ENCODE measurements at regions not wholly inside any gene's neighbourhood (a gene's known extent, or its start where the extent isn't known, plus 50 kb on each side); places are given as distances from the start of the nearest gene placed in this dataset.
"Not testable (repeated sequence)": the region's sequence is repeated elsewhere in the genome, so short reads cannot be mapped to it uniquely, and the experiment has no call there.

GRCh38 chr20:48025661-48026060, 240.4 kb upstream of the SULF2 start:
- Histone ChIP-seq H3K4me3 (no peak overlapping the region), H3K27ac (peak overlapping the region in 2 of 4 donors; percentile 89 to 92), H3K4me1 (peaks cover 13 to 45% (median 14%) of the 10 kb centered on the region in 3 donors), H3K27me3 (no peaks in the 10 kb centered on the region), H3K9me3 (no peaks in the 10 kb centered on the region), H3K36me3 (no peaks in the 10 kb centered on the region)
- intact Hi-C loops (cut with DNase I), result no loop called here
- DNase-seq, result no peak
- WGBS, 2 donors, result 15 to 18% methylated on average over 4 of the region's 4 CpGs
- TF ChIP-seq, protein P1, sequence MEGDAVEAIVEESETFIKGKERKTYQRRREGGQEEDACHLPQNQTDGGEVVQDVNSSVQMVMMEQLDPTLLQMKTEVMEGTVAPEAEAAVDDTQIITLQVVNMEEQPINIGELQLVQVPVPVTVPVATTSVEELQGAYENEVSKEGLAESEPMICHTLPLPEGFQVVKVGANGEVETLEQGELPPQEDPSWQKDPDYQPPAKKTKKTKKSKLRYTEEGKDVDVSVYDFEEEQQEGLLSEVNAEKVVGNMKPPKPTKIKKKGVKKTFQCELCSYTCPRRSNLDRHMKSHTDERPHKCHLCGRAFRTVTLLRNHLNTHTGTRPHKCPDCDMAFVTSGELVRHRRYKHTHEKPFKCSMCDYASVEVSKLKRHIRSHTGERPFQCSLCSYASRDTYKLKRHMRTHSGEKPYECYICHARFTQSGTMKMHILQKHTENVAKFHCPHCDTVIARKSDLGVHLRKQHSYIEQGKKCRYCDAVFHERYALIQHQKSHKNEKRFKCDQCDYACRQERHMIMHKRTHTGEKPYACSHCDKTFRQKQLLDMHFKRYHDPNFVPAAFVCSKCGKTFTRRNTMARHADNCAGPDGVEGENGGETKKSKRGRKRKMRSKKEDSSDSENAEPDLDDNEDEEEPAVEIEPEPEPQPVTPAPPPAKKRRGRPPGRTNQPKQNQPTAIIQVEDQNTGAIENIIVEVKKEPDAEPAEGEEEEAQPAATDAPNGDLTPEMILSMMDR (IDR thresholded peaks at IDR 0.05), result no peak
- no peak for TF ChIP-seq POLR2A (IDR thresholded peaks at IDR 0.05)

- Histone ChIP-seq H3K27me3 (no peaks in the 10 kb centered on the region), H3K4me3 (peak overlapping the region in 2 of 4 donors; percentile 10 to 30), H3K36me3 (no peaks in the 10 kb centered on the region), H3K27ac (peak overlapping the region; percentile 75 to 92 (median 84)), H3K9me3 (no peaks in the 10 kb centered on the region), H3K4me1 (peaks cover 13 to 39% (median 14%) of the 10 kb centered on the region in 3 donors)
- 23 to 25% methylated on average over 8 to 9 of the region's 13 CpGs for WGBS, 2 donors
- intact Hi-C loops (cut with DNase I), result no loop called here
- no peak for DNase-seq
- TF ChIP-seq, protein P1 (IDR thresholded peaks at IDR 0.05), result peak in 1 of 6 experiments; percentile 45
- TF ChIP-seq POLR2A (IDR thresholded peaks at IDR 0.05), result no peak
These were observed 239.8 kb upstream of the SULF2 start for GRCh38 chr20:48025051-48025515.

- Histone ChIP-seq H3K27me3 (no peaks in the 10 kb centered on the region), H3K4me1 (peaks cover 13 to 37% (median 14%) of the 10 kb centered on the region in 3 donors), H3K9me3 (no peaks in the 10 kb centered on the region), H3K36me3 (no peaks in the 10 kb centered on the region), H3K27ac (peak overlapping the region; percentile 75 to 92 (median 84)), H3K4me3 (no peak overlapping the region)
- whole genome bisulfite sequencing, 2 donors, result 70 to 75% methylated on average over 3 of the region's 3 CpGs
- no peak for TF ChIP-seq POLR2A (IDR thresholded peaks at IDR 0.05)
- TF ChIP-seq, protein P1 (IDR thresholded peaks at IDR 0.05), result no peak
- no peak for DNase-seq
- intact Hi-C loops (cut with DNase I), result no loop called here
These were observed 239.3 kb upstream of the SULF2 start for GRCh38 chr20:48024539-48024938.

DNA sequence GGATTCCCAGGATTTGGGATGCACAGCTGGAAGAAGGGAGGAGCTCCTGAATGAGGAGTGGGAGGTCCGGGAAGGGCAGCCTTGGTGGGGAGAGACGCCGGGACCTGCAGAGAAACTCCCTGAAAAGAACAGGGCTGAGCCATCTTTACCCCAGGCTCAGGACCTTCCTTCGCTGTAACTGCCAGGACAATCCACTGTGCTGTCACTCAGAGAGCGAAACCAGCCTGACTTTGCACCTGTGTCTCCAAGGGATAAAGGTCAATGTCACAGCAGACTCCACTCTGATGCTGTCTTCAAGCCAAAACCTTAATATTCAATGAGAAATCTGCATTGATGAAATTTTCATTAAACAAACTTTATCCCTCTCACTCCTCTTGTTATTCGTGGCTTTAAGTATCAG, 235.4 kb upstream of the SULF2 start:
- WGBS, 2 donors, result 81 to 85% methylated on average over 4 to 6 of the region's 6 CpGs
- H3K9me3 ChIP-seq; DNase-seq; H3K27me3 ChIP-seq; H3K4me3 ChIP-seq; intact Hi-C loops (cut with DNase I); H3K36me3 ChIP-seq; H3K27ac ChIP-seq: not testable (repeated sequence)
- peaks cover 7 to 20% (median 9%) of the 10 kb centered on the region in 3 donors for H3K4me1 ChIP-seq

DNA sequence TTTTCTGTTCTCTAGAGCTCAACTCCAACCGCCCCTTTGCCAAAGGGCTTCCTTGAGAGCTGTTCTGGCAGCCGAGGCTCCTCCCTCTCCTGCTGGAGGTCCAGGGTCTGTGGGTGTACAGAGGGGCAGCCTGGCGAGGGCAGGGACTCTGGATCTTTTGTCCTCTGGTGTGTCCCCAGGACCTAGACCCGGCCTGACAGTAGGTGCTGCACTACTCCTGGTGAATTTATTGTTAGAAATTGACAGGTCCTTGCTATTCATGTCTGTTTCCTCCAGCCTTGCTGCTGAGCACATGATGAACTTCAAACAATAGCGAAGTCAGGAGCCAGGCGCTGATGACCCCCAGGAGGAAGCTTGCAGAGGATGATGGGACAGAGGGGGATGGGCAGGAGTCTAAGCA, 234.7 kb upstream of the SULF2 start:
- no peak for DNase-seq
- 87 to 100% methylated on average over 3 of the region's 6 CpGs for WGBS, 2 donors
- intact Hi-C loops (cut with DNase I), result no loop called here
- Histone ChIP-seq H3K4me1 (peaks cover 3 to 12% (median 5%) of the 10 kb centered on the region in 3 donors), H3K36me3 (no peaks in the 10 kb centered on the region), H3K27ac (no peak overlapping the region), H3K9me3 (no peaks in the 10 kb centered on the region), H3K27me3 (peaks cover 0 to 6% (median 0%) of the 10 kb centered on the region in 4 donors), H3K4me3 (no peak overlapping the region)
- TF ChIP-seq, protein P1 (IDR thresholded peaks at IDR 0.05), result no peak
- no peak for TF ChIP-seq POLR2A (IDR thresholded peaks at IDR 0.05)

GRCh38 chr20:48019496-48019895, 234.2 kb upstream of the SULF2 start:
- H3K27me3 ChIP-seq, result peaks cover 0 to 6% (median 0%) of the 10 kb centered on the region in 4 donors
- DNase-seq, result no peak
- peaks cover 0 to 8% (median 1%) of the 10 kb centered on the region in 3 donors for H3K4me1 ChIP-seq
- no peaks in the 10 kb centered on the region for H3K36me3 ChIP-seq
- no peak overlapping the region for H3K4me3 ChIP-seq
- no peak for TF ChIP-seq POLR2A (IDR thresholded peaks at IDR 0.05)
- TF ChIP-seq, protein P1 (IDR thresholded peaks at IDR 0.05), result no peak
- no peaks in the 10 kb centered on the region for H3K9me3 ChIP-seq
- no peak overlapping the region for H3K27ac ChIP-seq
- intact Hi-C loops (cut with DNase I), result no loop called here
- WGBS, 2 donors, result 78 to 94% methylated on average over 3 to 4 of the region's 4 CpGs

DNA sequence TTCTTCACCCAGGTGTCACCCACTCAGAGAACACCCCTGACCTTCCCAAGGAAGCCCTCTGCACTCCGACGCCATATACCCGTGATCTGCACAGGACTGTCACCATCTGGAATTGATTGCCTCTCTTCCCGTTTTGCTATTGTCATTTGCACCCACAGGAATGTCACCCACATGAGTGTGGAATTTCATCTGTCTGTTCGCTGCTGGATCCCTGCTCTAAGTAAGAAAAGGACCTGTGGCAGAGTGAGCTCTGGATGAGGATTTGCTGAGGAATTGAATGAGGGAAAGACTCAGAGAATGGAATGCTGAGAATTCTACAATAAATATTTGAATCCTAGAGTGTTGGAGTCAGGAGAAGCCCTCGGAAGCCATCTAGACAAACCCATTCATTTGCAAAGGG, 233.6 kb upstream of the SULF2 start:
- H3K9me3 ChIP-seq; DNase-seq; H3K4me1 ChIP-seq; H3K36me3 ChIP-seq; H3K27me3 ChIP-seq; H3K27ac ChIP-seq; H3K4me3 ChIP-seq; intact Hi-C loops (cut with DNase I): not testable (repeated sequence)
- 61 to 77% methylated on average over 5 to 6 of the region's 6 CpGs for WGBS, 2 donors

Measured in esophagus squamous epithelium (tissue), 5 donors.